Hepatocyte (in vitro differentiated cells): ENCODE measurements at regions not wholly inside any gene's neighbourhood (a gene's known extent, or its start where the extent isn't known, plus 50 kb on each side); places are given as distances from the start of the nearest gene placed in this dataset.

Experiments
- EZH2phosphoT487 ChIP-seq: fragments of 200-600 bp; sonication (generic); IDR thresholded peaks from one replicate; pipeline ENCODE4 v1.6.1; 2018; ENCODE audit warnings: antibody characterized with exemption, mild to moderate bottlenecking, low read depth, moderate library complexity; ENCODE audit not compliant: unreplicated experiment, severe bottlenecking
- TF ChIP-seq, protein P1 (sequence below): fragments of 200-600 bp; sonication (generic); IDR thresholded peaks from 2 replicates; pipeline ENCODE4 v1.5.1; 2016; ENCODE audit warnings: antibody characterized with exemption, mild to moderate bottlenecking; ENCODE audit not compliant: poor library complexity

DNA sequence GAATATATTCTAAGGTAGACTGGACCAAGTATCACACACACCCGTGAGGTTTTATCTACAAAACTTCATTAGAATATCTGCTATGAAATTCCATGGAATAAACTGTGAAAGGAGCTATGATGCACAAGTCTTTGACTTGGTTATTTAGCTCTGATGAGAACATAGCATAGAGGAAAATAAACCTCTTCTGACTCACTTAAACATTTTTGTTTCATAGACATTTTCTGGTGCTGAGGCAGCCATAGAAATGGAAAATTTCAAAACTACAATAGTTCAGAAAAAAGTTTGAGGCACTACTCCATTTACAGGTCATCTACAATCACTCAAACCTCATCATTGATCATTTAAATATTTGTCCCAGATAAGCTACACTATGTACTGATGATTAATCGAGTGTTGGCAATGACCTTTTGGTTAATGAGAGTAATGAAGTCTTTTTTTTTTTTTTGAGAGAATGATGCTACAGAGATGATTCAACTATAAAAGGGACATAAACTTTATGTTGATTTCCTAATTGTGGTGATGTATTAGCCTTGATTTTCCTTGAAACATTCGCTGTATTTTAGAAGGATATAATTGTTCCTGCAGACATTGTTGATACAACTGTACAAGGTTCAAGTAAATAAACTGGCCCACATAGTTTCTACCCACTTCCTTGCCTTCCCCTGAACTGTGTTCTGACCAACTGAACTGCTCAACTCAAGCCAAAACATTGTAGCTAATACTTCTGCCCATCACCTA lies 77.5 kb downstream of the AREG start:
- TF ChIP-seq, protein P1, sequence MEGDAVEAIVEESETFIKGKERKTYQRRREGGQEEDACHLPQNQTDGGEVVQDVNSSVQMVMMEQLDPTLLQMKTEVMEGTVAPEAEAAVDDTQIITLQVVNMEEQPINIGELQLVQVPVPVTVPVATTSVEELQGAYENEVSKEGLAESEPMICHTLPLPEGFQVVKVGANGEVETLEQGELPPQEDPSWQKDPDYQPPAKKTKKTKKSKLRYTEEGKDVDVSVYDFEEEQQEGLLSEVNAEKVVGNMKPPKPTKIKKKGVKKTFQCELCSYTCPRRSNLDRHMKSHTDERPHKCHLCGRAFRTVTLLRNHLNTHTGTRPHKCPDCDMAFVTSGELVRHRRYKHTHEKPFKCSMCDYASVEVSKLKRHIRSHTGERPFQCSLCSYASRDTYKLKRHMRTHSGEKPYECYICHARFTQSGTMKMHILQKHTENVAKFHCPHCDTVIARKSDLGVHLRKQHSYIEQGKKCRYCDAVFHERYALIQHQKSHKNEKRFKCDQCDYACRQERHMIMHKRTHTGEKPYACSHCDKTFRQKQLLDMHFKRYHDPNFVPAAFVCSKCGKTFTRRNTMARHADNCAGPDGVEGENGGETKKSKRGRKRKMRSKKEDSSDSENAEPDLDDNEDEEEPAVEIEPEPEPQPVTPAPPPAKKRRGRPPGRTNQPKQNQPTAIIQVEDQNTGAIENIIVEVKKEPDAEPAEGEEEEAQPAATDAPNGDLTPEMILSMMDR: no peak
- no peak for TF ChIP-seq EZH2phosphoT487
